PC-3 (cell line): ENCODE measurements at regions not wholly inside any gene's neighbourhood (a gene's known extent, or its start where the extent isn't known, plus 50 kb on each side); places are given as distances from the start of the nearest gene placed in this dataset.

ENCODE experiments used
- CTCF ChIP-seq: fragments of 300-600 bp; sonication (generic); conservative IDR thresholded peaks from 2 replicates; pipeline ENCODE4 v1.5.1; 2017; ENCODE audit warnings: antibody characterized with exemption, low read depth, mild to moderate bottlenecking, low read length
- EZH2 ChIP-seq: fragments of 300-600 bp; sonication (generic); IDR thresholded peaks from one replicate; pipeline ENCODE4 v1.6.1; 2017; ENCODE audit warnings: antibody characterized with exemption, mild to moderate bottlenecking, low read length; ENCODE audit not compliant: unreplicated experiment
- EZH2phosphoT487 ChIP-seq: fragments of 300-600 bp; sonication (generic); IDR thresholded peaks from 2 replicates; pipeline ENCODE4 v1.6.1; 2018; ENCODE audit warnings: mild to moderate bottlenecking, antibody characterized with exemption, low read length, borderline replicate concordance

DNA sequence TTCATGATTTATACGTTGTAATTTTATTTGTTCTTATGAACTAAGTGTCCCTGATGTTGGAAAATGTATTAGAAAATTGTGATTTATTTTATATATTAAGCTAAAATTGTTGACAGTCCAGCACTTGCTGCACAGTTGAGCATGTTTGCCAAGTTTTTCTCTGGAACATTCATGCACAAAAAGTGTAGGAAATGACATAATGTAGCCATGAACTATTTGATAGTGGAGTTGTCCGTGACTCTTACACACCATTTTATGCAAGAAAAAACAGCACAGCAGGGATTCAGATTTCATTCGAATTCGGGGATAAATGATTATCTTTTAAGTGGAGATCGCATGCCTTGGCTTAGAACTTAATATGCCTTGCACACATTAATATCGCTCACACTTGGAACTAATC is 708.6 kb upstream of the WWC1 start:
- no peak for TF ChIP-seq CTCF
- no peak for TF ChIP-seq EZH2phosphoT487
- TF ChIP-seq EZH2, result no peak
